CD14-positive monocyte (primary cell): ENCODE measurements at regions not wholly inside any gene's neighbourhood (a gene's known extent, or its start where the extent isn't known, plus 50 kb on each side); places are given as distances from the start of the nearest gene placed in this dataset.
A peak's percentile ranks its signal among the peaks of the same experiment; 100 is the strongest.

ENCODE experiments used
- DNase-seq, 3 donors: peaks; one replicate each; pipeline ENCODE4 v3.0.0-alpha.2; 2011 to 2022
- H2AFZ ChIP-seq: 2 replicates; pipeline ENCODE4 v1.6.0; 2012; ENCODE audit warnings: mild to moderate bottlenecking, low read depth, low read length, inconsistent platforms; ENCODE audit not compliant: insufficient read depth, poor library complexity, severe bottlenecking
- H3K27ac ChIP-seq, 2 donors: 1 replicate in 1 of 2; 2 replicates in 1 of 2; pipeline ENCODE4 v1.5.1; 2012 to 2013; ENCODE audit warnings: low read length in 2 of 2, control low read depth in 1 of 2, inconsistent platforms in 1 of 2, low read depth in 1 of 2, mild to moderate bottlenecking in 1 of 2
- H3K27me3 ChIP-seq, 2 donors: one replicate each; pipeline versions ENCODE4 v1.6.0 to v1.6.1; 2011 to 2013; ENCODE audit warnings: low read length in 2 of 2; ENCODE audit not compliant: control insufficient read depth in 2 of 2, insufficient read depth in 2 of 2
- H3K36me3 ChIP-seq, 2 donors: replicated peaks in 1 of 2; 1 replicate in 1 of 2; 2 replicates in 1 of 2; pipeline versions ENCODE4 v1.5.1 to v1.6.1; 2012 to 2013; ENCODE audit warnings: low read length in 2 of 2, control low read depth in 1 of 2, inconsistent platforms in 1 of 2, mild to moderate bottlenecking in 1 of 2; ENCODE audit not compliant: insufficient read depth in 2 of 2, control insufficient read depth in 1 of 2
- H3K4me1 ChIP-seq, 2 donors: 1 replicate in 1 of 2; 2 replicates in 1 of 2; pipeline versions ENCODE4 v1.5.1 to v1.6.1; 2012 to 2013; ENCODE audit warnings: low read length in 2 of 2, control low read depth in 1 of 2, inconsistent platforms in 1 of 2, mild to moderate bottlenecking in 1 of 2, moderate library complexity in 1 of 2; ENCODE audit not compliant: insufficient read depth in 2 of 2, control insufficient read depth in 1 of 2
- H3K4me2 ChIP-seq: replicated peaks from 2 replicates; pipeline ENCODE3; 2012; ENCODE audit warnings: low read length, moderate library complexity, mild to moderate bottlenecking; ENCODE audit not compliant: poor library complexity, severe bottlenecking; ENCODE audit errors: extremely low read depth
- H3K4me3 ChIP-seq, 3 experiments: fragments of 200-600 bp in 1 of 3; sonication (generic) in 1 of 3; replicated peaks in 1 of 3; 1 replicate in 2 of 3; 2 replicates in 1 of 3; pipeline ENCODE4 v1.5.1; 2011 to 2013; ENCODE audit warnings: low read length in 3 of 3, mild to moderate bottlenecking in 3 of 3, control low read depth in 2 of 3, low read depth in 2 of 3, inconsistent platforms in 1 of 3, moderate library complexity in 1 of 3
- H3K79me2 ChIP-seq: 2 replicates; pipeline ENCODE4 v1.6.0; 2012; ENCODE audit warnings: mild to moderate bottlenecking, control low read depth, inconsistent platforms, low read length, moderate library complexity; ENCODE audit not compliant: insufficient read depth
- H3K9ac ChIP-seq: 2 replicates; pipeline ENCODE4 v1.6.0; 2017; ENCODE audit warnings: low read length, mild to moderate bottlenecking; ENCODE audit not compliant: insufficient read depth, poor library complexity, severe bottlenecking
- H3K9me3 ChIP-seq, 2 donors: replicated peaks in 1 of 2; 1 replicate in 1 of 2; 2 replicates in 1 of 2; pipeline versions ENCODE4 v1.5.1 to v1.6.1; 2012 to 2013; ENCODE audit warnings: low read length in 2 of 2, control low read depth in 1 of 2; ENCODE audit not compliant: control insufficient read depth in 1 of 2, insufficient read depth in 1 of 2
- H4K20me1 ChIP-seq: 2 replicates; pipeline ENCODE4 v1.6.0; 2012; ENCODE audit warnings: mild to moderate bottlenecking, low read length, control low read depth, moderate library complexity; ENCODE audit not compliant: insufficient read depth
- H3K27ac Mint-ChIP-seq, 7 donors: one replicate each; pipeline ENCODE4 v1.8.0; 2020; ENCODE audit warnings: mild to moderate bottlenecking in 7 of 7, mixed read lengths in 7 of 7, moderate library complexity in 6 of 7, inconsistent platforms in 2 of 7
- H3K27me3 Mint-ChIP-seq, 3 donors: one replicate each; pipeline ENCODE4 v1.8.0; 2021 to 2022; ENCODE audit warnings: low read depth in 3 of 3, mild to moderate bottlenecking in 3 of 3, mixed read lengths in 3 of 3, moderate library complexity in 3 of 3, inconsistent platforms in 1 of 3
- H3K36me3 Mint-ChIP-seq, 2 donors: one replicate each; pipeline ENCODE4 v1.8.0; 2020; ENCODE audit warnings: mixed read lengths in 2 of 2, inconsistent platforms in 1 of 2, mild to moderate bottlenecking in 1 of 2
- H3K4me1 Mint-ChIP-seq: one replicate; pipeline ENCODE4 v1.8.0; 2020; ENCODE audit warnings: mild to moderate bottlenecking, mixed read lengths
- H3K4me3 Mint-ChIP-seq, 2 donors: one replicate each; pipeline ENCODE4 v1.8.0; 2020; ENCODE audit warnings: mild to moderate bottlenecking in 2 of 2, mixed read lengths in 2 of 2, moderate library complexity in 1 of 2
- H3K9me3 Mint-ChIP-seq, 7 donors: one replicate each; pipeline ENCODE4 v1.8.0; 2020 to 2022; ENCODE audit warnings: mixed read lengths in 7 of 7, mild to moderate bottlenecking in 6 of 7, moderate library complexity in 6 of 7, inconsistent platforms in 2 of 7
- CTCF ChIP-seq: fragments of 200-600 bp; IDR thresholded peaks from one replicate; pipeline ENCODE4 v1.8.0; 2022; ENCODE audit warnings: antibody characterized with exemption, mild to moderate bottlenecking
- WGBS: methylation state at CpG from one replicate; pipeline ENCODE4 v1.1.5; 2013; ENCODE audit warnings: missing lambda C conversion rate; ENCODE audit not compliant: insufficient coverage; 5-methylcytosine and 5-hydroxymethylcytosine counted together
- intact Hi-C, 2 donors: fragments of 100-400 bp; cut with micrococcal nuclease; formaldehyde crosslinking; loops; one replicate each; pipeline versions ENCODE4 v1.15.0 to v1.15.1; 2023

GRCh38 chr4:57854748-57855147 is 744.6 kb upstream of the IGFBP7 start:
- H3K27me3 Mint-ChIP-seq: no peaks in the 10 kb centered on the region
- Histone ChIP-seq H4K20me1 (no peaks in the 10 kb centered on the region), H3K4me2 (no peak overlapping the region), H3K4me3 (no peak overlapping the region), H3K9me3 (no peaks in the 10 kb centered on the region), H3K9ac (no peak overlapping the region), H3K27ac (no peak overlapping the region), H3K27me3 (no peaks in the 10 kb centered on the region), H2AFZ (no peak overlapping the region), H3K79me2 (no peaks in the 10 kb centered on the region), H3K4me1 (no peaks in the 10 kb centered on the region), H3K36me3 (no peaks in the 10 kb centered on the region)
- WGBS: 28% methylated on average over 2 of the region's 3 CpGs
- DNase-seq: no peak
- no peak for TF ChIP-seq CTCF
- peak overlapping the region in 1 of 2 donors; percentile 31 for H3K4me3 Mint-ChIP-seq
- H3K27ac Mint-ChIP-seq: no peak overlapping the region
- no peaks in the 10 kb centered on the region for H3K36me3 Mint-ChIP-seq
- peaks cover 0 to 3% (median 0%) of the 10 kb centered on the region in 7 donors for H3K9me3 Mint-ChIP-seq
- intact Hi-C loops: no loop called here
- H3K4me1 Mint-ChIP-seq: no peaks in the 10 kb centered on the region

GRCh38 chr4:57850141-57850540 is 740.0 kb upstream of the IGFBP7 start:
- Histone ChIP-seq H3K4me1 (no peaks in the 10 kb centered on the region), H3K9me3 (no peaks in the 10 kb centered on the region), H3K4me2 (no peak overlapping the region), H3K4me3 (no peak overlapping the region), H3K36me3 (no peaks in the 10 kb centered on the region), H3K27me3 (no peaks in the 10 kb centered on the region), H4K20me1 (no peaks in the 10 kb centered on the region), H3K9ac (no peak overlapping the region), H3K79me2 (no peaks in the 10 kb centered on the region), H3K27ac (no peak overlapping the region), H2AFZ (no peak overlapping the region)
- H3K36me3 Mint-ChIP-seq: no peaks in the 10 kb centered on the region
- no peak for TF ChIP-seq CTCF
- intact Hi-C loops: no loop called here
- no peak overlapping the region for H3K4me3 Mint-ChIP-seq
- peaks cover 0 to 6% (median 0%) of the 10 kb centered on the region in 7 donors for H3K9me3 Mint-ChIP-seq
- DNase-seq: no peak
- H3K4me1 Mint-ChIP-seq: no peaks in the 10 kb centered on the region
- no peaks in the 10 kb centered on the region for H3K27me3 Mint-ChIP-seq
- H3K27ac Mint-ChIP-seq: no peak overlapping the region
